Esophagus squamous epithelium (tissue), 4 donors: ENCODE measurements at regions not wholly inside any gene's neighbourhood (a gene's known extent, or its start where the extent isn't known, plus 50 kb on each side); places are given as distances from the start of the nearest gene placed in this dataset.

Experiments
- POLR2A ChIP-seq, 4 donors: fragments of 450-650 bp; IDR thresholded peaks; one replicate each; pipeline ENCODE4 v1.6.1; 2017; ENCODE audit warnings: antibody characterized with exemption in 4 of 4, mild to moderate bottlenecking in 4 of 4, moderate library complexity in 3 of 4
- TF ChIP-seq, protein P1 (sequence below), 6 experiments: fragments of 450-650 bp in 4 of 6; fragments of 200-600 bp in 2 of 6; sonication (generic) in 2 of 6; IDR thresholded peaks; one replicate each; pipeline ENCODE4 v1.5.1; 2016 to 2019; ENCODE audit warnings: antibody characterized with exemption in 6 of 6, mild to moderate bottlenecking in 4 of 6, moderate library complexity in 4 of 6

DNA sequence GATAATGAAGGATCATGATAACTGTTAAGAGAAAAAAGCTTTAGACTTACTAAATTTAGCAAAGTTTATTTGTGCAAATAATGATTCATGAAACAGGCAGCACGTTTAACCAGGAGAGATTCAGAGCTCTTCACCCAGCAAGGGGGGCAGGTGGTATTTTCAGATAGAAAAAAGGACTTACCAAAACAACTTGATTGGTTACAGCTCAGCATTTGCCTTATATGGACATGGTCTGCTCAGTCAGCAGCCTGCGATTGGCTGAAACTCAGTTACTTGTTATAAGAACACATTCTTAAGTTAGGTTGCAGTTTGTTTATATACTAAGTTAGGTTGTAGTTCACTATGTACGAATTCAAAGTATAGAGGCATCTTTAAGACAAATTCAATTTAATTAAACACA is 165.6 kb downstream of the DUSP10 start:
- TF ChIP-seq, protein P1, sequence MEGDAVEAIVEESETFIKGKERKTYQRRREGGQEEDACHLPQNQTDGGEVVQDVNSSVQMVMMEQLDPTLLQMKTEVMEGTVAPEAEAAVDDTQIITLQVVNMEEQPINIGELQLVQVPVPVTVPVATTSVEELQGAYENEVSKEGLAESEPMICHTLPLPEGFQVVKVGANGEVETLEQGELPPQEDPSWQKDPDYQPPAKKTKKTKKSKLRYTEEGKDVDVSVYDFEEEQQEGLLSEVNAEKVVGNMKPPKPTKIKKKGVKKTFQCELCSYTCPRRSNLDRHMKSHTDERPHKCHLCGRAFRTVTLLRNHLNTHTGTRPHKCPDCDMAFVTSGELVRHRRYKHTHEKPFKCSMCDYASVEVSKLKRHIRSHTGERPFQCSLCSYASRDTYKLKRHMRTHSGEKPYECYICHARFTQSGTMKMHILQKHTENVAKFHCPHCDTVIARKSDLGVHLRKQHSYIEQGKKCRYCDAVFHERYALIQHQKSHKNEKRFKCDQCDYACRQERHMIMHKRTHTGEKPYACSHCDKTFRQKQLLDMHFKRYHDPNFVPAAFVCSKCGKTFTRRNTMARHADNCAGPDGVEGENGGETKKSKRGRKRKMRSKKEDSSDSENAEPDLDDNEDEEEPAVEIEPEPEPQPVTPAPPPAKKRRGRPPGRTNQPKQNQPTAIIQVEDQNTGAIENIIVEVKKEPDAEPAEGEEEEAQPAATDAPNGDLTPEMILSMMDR (IDR thresholded peaks at IDR 0.05) = no peak
- TF ChIP-seq POLR2A (IDR thresholded peaks at IDR 0.05) = no peak
